HG02678 (cell line): ENCODE measurements at regions not wholly inside any gene's neighbourhood (a gene's known extent, or its start where the extent isn't known, plus 50 kb on each side); places are given as distances from the start of the nearest gene placed in this dataset.

ENCODE experiments used
- ATAC-seq: cut with Tn5 transposase; IDR thresholded peaks from one replicate; pipeline ENCODE4 v1.9.1; 2021; ENCODE audit warnings: mild to moderate bottlenecking, moderate library complexity; ENCODE audit not compliant: unreplicated experiment

DNA sequence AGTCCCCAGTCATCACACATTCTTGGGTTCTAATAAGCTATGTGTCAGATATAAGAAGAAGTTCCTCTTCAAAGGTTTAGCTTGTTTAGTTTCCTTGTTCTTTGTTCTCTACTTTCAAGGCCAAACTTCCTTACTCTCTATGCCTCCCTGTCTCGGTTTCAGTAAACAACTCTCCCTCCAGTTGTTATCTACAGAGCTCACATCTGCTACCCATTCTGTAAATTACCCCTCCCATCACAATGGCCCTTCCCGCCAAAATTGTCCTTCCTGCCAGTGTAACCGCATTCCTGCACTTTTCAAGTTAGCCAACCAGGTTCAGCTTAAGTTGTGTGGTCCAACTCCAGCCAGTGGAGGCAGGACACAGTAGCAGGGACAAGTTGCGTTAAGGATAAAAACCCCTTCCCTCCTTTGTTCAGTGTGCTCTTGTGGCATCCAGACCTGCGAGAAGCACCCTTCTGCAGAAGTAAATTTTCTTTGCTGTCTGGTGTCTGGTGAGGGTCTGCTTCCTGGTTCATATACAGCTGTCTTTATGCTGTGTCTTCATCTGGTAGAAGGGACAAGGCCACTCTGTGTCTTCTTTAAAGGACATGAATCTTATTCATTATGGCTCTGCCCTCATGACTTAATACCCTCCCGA lies 342.1 kb upstream of the GRM7 start:
- no peak for ATAC-seq

- ATAC-seq = no peak
These were observed 339.4 kb upstream of the GRM7 start for GRCh38 chr3:6521369-6522113.

DNA sequence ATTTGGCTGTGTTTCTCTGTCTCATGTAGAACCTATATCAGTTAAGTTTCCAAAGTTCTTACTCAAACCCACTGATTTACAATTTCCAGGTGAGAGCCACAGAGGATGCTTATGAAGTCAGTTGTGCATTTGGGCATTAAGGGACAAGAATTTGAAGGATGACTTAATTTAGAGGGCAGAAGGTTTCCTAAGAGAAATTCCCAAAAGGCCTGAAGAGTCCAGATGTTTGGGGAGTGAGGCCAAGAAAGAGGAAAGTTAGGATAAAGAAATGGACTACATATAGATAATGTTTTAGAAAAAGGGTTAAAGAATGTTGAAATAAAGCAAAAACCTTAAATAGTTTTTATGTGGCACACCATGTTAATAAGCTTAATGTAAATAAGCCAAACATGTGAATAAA lies 338.7 kb upstream of the GRM7 start:
- no peak for ATAC-seq

- ATAC-seq = no peak
These were observed 337.9 kb upstream of the GRM7 start for GRCh38 chr3:6523043-6523442.

- ATAC-seq = no peak
These were observed 336.4 kb upstream of the GRM7 start for GRCh38 chr3:6524479-6524878.

DNA sequence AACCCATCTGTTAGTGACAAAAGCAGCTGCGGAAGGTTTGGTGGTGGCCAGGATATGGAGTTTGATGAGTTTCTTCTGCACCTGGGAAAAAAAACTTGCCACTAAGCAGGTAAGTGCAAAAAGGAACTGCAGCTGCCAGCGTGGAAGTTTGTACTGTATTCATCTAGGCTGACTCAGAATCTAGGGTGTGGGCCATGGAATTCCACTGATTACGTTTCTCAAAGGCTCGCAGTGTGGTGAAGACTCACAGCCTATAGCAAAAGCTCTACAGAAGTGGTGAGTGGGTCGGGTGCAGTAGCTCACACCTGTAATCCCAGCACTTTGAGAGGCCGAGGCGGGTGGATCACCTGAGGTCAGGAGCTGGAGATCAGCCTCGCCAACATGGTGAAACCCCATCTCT lies 334.6 kb upstream of the GRM7 start:
- ATAC-seq = no peak

GRCh38 chr3:6526861-6527260 lies 334.1 kb upstream of the GRM7 start:
- no peak for ATAC-seq

GRCh38 chr3:6528951-6529350 lies 332.0 kb upstream of the GRM7 start:
- ATAC-seq = no peak

GRCh38 chr3:6531153-6531552 lies 329.8 kb upstream of the GRM7 start:
- no peak for ATAC-seq

DNA sequence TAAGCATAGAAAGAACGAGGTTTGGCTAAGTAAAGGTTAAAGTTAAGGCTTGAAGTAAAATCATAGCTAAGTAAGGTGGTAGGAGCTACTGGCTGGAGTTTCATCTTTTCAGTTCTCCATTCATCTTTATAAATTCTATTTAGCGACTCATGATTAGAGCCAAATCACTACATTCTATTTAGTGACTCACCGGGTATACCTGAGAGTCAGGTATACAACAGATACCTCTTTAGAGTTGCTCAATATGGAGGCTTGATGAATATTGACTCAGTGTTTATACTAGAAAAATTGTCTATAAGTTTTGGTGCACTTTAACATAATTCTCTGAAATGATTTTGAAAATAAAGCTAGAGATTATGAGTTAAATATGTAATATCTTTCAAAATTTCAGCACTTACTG lies 328.8 kb upstream of the GRM7 start:
- ATAC-seq = no peak

- no peak for ATAC-seq
These were observed 319.9 kb upstream of the GRM7 start for GRCh38 chr3:6540981-6541380.

DNA sequence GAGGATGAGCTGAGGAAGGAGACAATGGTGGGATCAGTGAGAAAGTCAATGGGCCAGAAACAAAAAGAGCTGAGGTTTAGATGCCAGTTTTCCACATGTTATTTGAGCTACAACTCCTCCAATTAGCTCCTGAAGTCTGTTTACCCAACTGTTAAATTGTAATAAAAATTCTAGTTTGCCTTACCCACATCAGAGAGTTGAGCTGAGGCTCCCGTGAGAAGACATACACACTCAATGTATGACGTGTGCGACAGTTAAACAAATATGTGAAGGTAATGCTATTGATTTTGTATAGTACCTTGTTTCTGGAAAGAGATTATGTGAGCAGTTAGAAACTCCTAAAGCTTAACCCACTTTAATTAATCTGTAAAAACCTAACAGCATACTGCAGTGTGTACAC lies 318.1 kb upstream of the GRM7 start:
- no peak for ATAC-seq

DNA sequence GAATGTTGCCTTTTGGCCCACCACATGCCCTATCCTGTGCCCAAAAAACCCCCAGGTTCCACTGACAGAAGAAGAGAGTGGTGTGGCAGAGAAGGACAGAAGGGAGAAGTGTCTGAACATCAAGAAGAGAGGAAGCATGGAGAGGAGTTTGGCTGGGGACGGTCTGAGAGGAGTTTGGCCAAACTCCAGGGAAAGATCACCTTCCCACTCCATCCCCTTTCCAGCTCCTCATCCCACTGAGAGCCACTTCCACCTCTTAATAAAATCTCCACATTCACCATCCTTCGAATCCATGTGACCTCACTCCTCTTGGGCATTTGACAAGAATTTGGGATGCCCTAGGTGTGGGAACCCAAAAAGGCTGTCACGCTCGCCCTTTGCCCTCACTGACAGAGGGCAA lies 311.6 kb upstream of the GRM7 start:
- no peak for ATAC-seq

DNA sequence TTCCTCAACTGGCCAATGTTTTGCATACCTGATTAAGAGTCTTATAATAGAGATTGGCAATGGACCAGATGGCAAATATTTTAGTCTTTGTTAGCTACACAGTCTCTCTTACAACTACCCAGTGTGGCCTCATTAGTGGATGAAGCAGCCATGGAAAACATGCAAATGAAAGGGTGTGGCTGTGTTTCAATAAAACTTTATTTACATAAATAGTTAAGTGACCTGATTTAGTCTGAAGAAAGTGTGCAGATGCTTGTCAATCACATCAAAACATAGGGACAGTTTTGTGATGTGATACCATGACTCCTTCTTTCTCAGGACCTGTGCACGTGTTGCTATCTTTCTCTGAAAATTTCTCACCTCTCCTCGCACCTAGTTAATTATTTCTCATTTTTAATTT lies 309.8 kb upstream of the GRM7 start:
- no peak for ATAC-seq

GRCh38 chr3:6560259-6560658 lies 300.7 kb upstream of the GRM7 start:
- ATAC-seq = no peak

DNA sequence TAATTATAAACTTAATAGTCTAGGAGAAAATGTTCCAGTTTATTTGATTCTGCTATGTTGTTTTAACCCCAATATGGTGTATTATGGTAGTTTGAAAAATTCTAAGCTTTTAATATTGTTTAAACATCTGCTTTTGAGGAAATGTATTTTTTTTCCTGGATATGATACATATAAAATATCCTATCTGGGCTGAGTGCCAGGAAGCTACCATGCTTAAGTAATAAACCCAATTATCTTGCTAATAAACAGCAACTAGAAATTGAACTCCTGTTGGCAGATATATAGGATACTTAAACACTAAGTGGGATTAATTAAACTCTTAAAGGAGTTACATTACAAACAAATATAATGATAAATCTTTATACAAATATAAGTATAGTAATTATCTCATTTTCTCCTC lies 293.7 kb upstream of the GRM7 start:
- no peak for ATAC-seq

DNA sequence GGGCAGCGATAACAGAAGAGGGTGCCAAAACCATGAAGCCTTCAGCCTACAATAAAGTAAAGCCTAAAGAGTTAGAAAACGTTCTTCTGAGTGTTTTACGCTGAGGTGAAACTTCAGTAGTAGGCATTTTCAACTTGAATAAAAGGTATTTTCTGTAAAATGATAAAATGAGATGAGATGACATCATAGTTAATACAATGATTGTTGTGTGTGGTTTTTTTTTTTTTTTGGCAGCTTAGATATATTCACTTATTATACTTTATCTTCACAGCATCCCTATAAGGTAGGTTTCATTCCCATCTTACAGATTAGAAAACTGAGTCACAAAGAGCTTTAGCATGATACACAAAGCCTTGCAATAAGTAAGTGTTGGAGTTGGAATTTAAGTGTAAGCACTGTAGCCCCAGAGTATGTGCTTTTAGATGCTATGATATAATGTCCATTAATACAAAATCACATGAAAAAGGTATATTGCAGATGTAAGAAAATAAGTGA lies 291.9 kb upstream of the GRM7 start:
- ATAC-seq = no peak

GRCh38 chr3:6571448-6571847 lies 289.5 kb upstream of the GRM7 start:
- no peak for ATAC-seq

GRCh38 chr3:6577584-6577983 lies 283.3 kb upstream of the GRM7 start:
- no peak for ATAC-seq

DNA sequence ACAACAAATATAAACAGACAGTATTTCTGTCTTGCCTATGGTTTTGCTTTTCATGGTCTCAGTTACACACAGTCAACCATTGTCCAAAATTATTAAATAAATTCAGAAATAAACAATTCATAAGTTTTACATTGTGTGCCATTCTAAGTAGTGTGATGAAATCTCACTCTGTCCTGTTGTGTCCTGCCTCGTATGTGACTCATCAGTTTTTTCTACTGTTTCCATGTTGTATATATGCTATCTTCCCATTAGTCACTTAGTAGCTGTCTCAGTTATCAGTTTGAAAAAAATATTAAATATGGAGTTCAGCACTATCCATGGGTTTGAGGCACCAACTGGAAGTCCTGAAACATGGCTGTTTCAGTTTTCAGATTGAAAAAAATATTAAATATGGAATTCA lies 282.4 kb upstream of the GRM7 start:
- no peak for ATAC-seq

DNA sequence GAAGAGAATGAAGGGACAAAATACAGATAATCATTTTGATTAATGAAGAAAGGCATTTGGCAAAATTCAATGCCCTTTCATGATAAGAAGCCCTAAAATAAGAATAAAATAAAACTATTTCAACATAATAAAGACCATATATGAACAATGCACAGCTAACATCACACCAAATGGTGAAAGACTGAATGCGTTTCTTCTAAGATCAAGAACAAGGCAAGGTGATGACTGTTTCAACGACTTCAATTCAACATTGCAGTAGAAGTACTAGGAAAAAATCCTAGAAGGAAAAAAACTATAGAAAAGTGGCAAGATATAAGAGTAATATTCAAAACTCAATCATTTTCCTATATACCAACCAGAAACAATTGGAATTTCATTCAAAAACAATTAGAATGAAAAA lies 280.1 kb upstream of the GRM7 start:
- ATAC-seq = no peak

- no peak for ATAC-seq
These were observed 275.6 kb upstream of the GRM7 start for GRCh38 chr3:6585360-6585759.

DNA sequence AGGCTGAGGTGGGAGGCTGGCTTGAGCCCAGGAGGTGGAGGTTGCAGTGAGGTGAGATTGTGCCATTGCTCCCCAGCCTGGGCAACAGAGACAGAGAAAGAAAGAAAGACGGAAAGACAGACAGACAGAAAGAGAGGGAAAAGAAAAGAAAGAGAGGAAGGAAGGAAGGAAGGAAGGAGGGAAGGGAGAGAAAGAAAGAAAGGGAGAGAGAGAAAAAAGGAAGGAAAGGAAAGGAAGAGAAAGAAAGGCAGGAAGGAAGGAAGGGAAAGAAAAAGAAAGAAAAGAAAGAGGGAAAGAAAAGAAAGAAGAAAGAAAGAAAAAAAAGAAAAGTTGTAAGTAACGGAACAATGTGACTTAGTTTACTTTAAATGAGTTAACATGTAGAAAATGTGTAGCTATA lies 260.7 kb upstream of the GRM7 start:
- ATAC-seq = no peak
